ENCODE measurements at regions not wholly inside any gene's neighbourhood (a gene's known extent, or its start where the extent isn't known, plus 50 kb on each side); places are given as distances from the start of the nearest gene placed in this dataset.
"Not testable (repeated sequence)": the region's sequence is repeated elsewhere in the genome, so short reads cannot be mapped to it uniquely, and the experiment has no call there.

DNA sequence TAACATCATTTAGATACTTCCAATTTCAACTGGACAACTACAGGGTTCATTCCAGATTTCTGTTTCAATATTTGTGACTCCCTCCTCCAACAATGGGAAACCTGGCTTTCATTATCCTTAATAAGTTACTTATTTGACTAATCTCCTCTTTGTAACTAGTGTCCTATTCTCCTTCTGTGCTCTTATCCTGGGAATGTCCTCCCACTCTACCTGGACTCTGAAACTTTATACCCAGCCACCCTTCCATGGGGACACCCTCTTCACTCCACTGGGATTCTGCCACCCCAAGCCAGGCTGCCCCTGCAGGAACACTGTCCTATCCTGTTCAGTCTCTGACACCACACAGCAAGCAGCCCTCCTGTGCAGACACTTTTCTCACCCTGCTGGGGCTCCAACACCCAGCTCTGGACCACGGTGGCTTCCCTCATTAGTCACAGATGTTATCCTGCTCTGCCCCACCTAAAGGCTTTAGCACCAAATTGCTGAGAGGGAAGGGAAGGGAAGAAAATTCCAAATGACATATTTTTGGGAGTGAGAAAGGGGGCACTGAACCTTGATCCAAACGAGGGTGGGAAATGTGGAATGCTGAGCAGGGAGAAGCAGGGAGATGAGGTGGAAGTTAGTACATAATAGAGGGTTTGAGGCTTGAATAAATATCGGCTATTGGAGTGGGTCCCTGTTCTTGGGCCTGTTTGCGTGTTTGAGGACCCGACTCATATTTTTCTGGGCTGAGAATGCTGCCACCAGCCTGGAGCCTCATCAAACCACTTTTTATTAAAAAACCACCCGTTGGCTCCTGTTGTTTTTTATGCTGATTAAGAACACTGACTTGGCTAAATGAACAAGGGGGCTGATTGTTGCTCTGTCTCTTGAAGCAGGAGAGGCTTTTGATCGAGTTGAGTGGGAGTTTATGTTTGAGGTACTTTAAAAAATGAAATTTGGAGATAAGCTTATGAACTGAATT, 54.0 kb upstream of the AKIRIN2 start:
- DNase-seq, result no peak

DNA sequence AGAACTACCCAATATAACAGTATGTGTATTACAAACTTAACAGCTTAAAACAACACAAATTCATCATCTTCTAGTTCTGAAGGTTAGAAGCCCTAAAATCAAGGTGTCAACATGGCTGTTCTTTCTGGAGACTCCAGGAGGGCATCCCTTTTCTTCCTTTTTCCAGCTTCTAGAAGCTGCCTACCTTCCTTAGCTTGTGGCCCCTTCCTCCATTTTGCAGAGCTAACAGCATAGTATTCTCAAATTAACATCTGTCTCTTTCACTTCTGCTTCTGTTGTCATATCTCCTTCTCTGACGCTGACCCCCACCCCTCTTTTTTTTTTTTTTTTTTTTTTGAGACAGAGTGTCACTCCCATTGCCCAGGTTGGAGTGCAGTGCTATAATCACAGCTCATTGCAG, 52.8 kb upstream of the AKIRIN2 start:
- no peak for DNase-seq

DNA sequence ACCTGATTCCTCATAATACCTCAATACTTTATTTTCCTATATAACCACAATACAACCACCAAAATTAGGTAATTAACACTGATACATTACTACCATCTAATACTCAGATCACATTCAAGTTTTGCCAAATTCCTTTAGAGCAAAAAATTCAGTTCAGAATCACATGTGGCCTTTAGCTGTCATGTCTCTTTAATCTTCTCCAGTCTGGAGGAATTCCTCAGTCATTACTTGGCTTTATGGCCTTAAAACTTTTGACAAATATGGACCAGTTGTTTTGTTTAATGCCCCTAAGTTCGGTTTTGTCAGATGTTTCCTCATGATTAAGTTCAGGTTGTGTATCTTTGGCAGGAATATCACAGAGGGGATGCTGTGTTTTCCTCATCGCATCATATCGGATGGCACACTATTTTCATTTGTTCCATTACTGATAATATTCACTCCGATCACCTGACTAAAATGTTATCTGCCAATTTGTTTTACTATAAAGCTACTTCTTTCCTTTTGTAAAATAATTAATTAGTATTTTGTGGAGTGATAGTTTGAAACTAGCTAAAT, 51.2 kb upstream of the AKIRIN2 start:
- no peak for DNase-seq

DNA sequence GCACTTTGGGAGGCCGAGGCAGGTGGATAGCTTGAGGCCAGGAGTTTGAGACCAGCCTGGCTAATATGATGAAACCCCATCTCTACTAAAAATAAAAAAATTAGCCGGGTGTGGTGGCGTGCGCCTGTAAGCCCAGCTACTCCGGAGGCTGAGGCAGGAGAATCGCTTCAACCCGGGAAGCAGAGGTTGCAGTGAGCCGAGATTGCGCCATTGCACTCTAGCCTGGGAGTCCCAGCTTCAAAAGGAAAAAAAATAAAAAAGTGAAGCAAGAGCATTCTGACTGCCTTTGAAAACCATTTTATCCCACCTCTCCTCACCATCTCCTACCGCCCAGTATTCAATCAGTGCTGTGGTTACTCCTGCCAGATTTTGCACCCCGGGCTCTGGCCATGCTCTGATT, 50.5 kb upstream of the AKIRIN2 start:
- not testable (repeated sequence) for DNase-seq

All from retina (tissue), 1 donor.